Body of pancreas (tissue), 4 donors: ENCODE measurements at regions not wholly inside any gene's neighbourhood (a gene's known extent, or its start where the extent isn't known, plus 50 kb on each side); places are given as distances from the start of the nearest gene placed in this dataset.
A peak's percentile ranks its signal among the peaks of the same experiment; 100 is the strongest.
"Not testable (repeated sequence)": the region's sequence is repeated elsewhere in the genome, so short reads cannot be mapped to it uniquely, and the experiment has no call there.

Experiments used
- ATAC-seq: fragments of 150-250 bp; one replicate; pipeline ENCODE4 v1.9.1; 2016
- DNase-seq, 4 donors: peaks; one replicate each; pipeline ENCODE4 v3.0.0-alpha.2; 2019
- H3K27ac ChIP-seq, 4 donors: fragments of 200-600 bp; sonication (generic); 1 replicate in 3 of 4; 2 replicates in 1 of 4; pipeline versions ENCODE4 v1.5.1 to v1.6.1; 2016 to 2019; ENCODE audit warnings: mild to moderate bottlenecking in 1 of 4, mixed read lengths in 1 of 4, moderate library complexity in 1 of 4
- H3K27me3 ChIP-seq, 2 donors: fragments of 200-600 bp; sonication (generic); one replicate each; pipeline ENCODE4 v1.6.0; 2016; ENCODE audit warnings: mild to moderate bottlenecking in 1 of 2
- H3K36me3 ChIP-seq, 2 donors: fragments of 200-600 bp; sonication (generic); replicated peaks in 1 of 2; 2 replicates each; pipeline ENCODE4 v1.5.1; 2016; ENCODE audit warnings: low read depth in 2 of 2; ENCODE audit not compliant: insufficient read depth in 1 of 2
- H3K4me1 ChIP-seq: fragments of 200-600 bp; sonication (generic); one replicate; pipeline ENCODE4 v1.6.0; 2016
- H3K4me3 ChIP-seq, 2 donors: fragments of 200-600 bp; sonication (generic); 1 replicate in 1 of 2; 2 replicates in 1 of 2; pipeline ENCODE4 v1.5.1; 2016 to 2019
- H3K9me3 ChIP-seq, 3 donors: fragments of 200-600 bp; sonication (generic); 1 replicate in 2 of 3; 2 replicates in 1 of 3; pipeline ENCODE4 v1.5.1; 2016
- POLR2A ChIP-seq, 3 donors: fragments of 450-650 bp; IDR thresholded peaks; one replicate each; pipeline ENCODE4 v1.6.1; 2016; ENCODE audit warnings: antibody characterized with exemption in 3 of 3, mild to moderate bottlenecking in 2 of 3
- WGBS, 2 donors: methylation state at CpG; one replicate each; pipeline ENCODE4 v1.1.5; 2017; 5-methylcytosine and 5-hydroxymethylcytosine counted together
- intact Hi-C: fragments of 100-400 bp; cut with DNase I; formaldehyde crosslinking; loops from one replicate; pipeline ENCODE4 v1.15.1; 2023
- TF ChIP-seq, protein P1 (sequence below), 7 experiments: fragments of 450-650 bp in 4 of 7; fragments of 200-600 bp in 3 of 7; sonication (generic) in 3 of 7; IDR thresholded peaks; one replicate each; pipeline ENCODE4 v1.5.1; 2016 to 2019; ENCODE audit warnings: antibody characterized with exemption in 7 of 7

DNA sequence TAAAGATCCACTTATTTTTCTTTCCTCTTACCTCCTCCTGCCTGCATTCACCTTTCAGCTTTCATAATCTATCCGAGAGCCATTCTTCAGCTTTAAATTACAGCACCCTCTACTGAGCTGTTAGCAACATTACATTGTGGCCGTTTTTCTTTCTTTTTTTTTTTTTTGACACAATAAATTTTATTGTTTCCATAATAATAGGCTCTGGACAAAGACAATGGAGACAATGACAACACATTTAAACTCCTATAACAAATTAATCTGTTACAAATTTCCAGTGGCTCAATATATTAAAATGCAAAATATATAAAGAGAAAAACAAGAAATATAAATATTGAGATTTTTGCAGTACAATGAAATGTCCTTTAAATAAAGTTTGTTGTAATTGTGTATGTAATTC is 312.7 kb upstream of the COX7C start:
- TF ChIP-seq, protein P1, sequence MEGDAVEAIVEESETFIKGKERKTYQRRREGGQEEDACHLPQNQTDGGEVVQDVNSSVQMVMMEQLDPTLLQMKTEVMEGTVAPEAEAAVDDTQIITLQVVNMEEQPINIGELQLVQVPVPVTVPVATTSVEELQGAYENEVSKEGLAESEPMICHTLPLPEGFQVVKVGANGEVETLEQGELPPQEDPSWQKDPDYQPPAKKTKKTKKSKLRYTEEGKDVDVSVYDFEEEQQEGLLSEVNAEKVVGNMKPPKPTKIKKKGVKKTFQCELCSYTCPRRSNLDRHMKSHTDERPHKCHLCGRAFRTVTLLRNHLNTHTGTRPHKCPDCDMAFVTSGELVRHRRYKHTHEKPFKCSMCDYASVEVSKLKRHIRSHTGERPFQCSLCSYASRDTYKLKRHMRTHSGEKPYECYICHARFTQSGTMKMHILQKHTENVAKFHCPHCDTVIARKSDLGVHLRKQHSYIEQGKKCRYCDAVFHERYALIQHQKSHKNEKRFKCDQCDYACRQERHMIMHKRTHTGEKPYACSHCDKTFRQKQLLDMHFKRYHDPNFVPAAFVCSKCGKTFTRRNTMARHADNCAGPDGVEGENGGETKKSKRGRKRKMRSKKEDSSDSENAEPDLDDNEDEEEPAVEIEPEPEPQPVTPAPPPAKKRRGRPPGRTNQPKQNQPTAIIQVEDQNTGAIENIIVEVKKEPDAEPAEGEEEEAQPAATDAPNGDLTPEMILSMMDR (IDR thresholded peaks at IDR 0.05), result peak in 5 of 7 experiments; percentile 15 to 43 (median 29)
- H3K27me3 ChIP-seq, H3K4me1 ChIP-seq, H3K36me3 ChIP-seq, H3K9me3 ChIP-seq, intact Hi-C loops, H3K27ac ChIP-seq, H3K4me3 ChIP-seq, DNase-seq: not testable (repeated sequence)
- ATAC-seq, result peak; percentile 58
- 0 to 3% methylated on average over 2 of the region's 2 CpGs for WGBS, 2 donors

DNA sequence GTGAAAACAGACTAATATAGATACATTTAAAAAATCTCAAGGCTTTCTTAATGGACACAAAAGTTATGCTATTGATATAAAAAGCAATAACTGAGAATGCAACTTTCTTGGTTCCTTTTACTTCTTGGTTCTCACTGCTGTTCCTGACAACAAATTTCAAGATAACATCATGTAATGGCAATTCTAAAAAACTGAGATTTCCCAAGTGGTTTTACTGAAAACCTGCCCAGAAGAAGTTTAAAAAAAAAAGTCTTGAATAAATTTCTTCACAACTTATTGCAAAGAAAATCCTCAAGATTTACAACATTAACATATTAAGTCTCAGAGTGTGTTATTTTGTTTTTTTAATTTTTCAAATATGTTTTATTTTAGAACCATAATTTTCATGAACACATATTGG is 302.8 kb upstream of the COX7C start:
- DNase-seq (no peak), ATAC-seq (no peak)
- Histone ChIP-seq H3K36me3 (no peaks in the 10 kb centered on the region), H3K27me3 (no peaks in the 10 kb centered on the region), H3K9me3 (no peaks in the 10 kb centered on the region), H3K27ac (no peak overlapping the region), H3K4me1 (no peaks in the 10 kb centered on the region), H3K4me3 (no peak overlapping the region)
- intact Hi-C loops, result no loop called here
- TF ChIP-seq POLR2A (IDR thresholded peaks at IDR 0.05), result no peak
- TF ChIP-seq, protein P1 (IDR thresholded peaks at IDR 0.05), result no peak

DNA sequence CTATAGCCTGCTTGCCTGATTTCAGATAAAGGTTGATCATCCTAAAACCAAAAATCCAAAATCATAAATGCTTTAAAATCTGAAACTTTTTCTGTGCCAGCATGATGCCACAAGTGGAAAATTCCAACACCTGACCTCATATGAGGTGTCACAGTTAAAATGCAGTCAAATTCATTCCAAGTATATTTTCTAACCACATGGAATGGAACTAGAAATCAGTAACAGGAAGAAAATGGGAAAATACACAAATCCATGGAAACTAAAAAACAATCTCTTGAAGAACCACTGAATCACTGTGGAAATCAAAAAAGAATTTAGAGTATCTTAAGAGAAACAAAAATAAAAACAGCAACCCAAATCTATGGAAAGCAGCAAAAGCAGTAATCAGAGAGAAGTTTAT is 297.5 kb upstream of the COX7C start:
- ATAC-seq (no peak), DNase-seq (no peak)
- Histone ChIP-seq H3K9me3 (no peaks in the 10 kb centered on the region), H3K4me1 (no peaks in the 10 kb centered on the region), H3K4me3 (no peak overlapping the region), H3K27me3 (no peaks in the 10 kb centered on the region), H3K36me3 (no peaks in the 10 kb centered on the region), H3K27ac (no peak overlapping the region)
- intact Hi-C loops, result no loop called here
- TF ChIP-seq, protein P1 (IDR thresholded peaks at IDR 0.05), result no peak
- no peak for TF ChIP-seq POLR2A (IDR thresholded peaks at IDR 0.05)

DNA sequence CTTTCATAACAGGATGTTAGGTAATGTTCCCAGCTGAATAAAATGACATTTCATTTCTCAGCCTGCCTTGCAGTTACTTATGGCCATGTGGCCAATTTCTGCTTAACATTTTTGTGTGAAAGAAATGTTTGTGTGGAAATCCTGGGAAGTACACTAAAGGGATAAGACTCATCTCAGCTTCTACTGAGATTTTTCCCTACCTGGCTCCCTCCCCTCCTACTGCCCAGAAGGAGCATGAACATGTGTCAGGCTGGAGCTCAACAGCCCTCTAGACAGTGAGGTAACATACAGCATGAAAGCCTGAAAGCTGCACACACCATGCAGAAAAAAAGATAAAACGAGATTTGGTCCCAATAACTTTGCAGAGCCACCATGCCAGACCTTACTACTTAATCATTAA is 288.4 kb upstream of the COX7C start:
- no peaks in the 10 kb centered on the region for H3K36me3 ChIP-seq
- no peaks in the 10 kb centered on the region for H3K4me1 ChIP-seq
- no peaks in the 10 kb centered on the region for H3K27me3 ChIP-seq
- H3K4me3 ChIP-seq, result no peak overlapping the region
- H3K27ac ChIP-seq, result no peak overlapping the region
- TF ChIP-seq POLR2A (IDR thresholded peaks at IDR 0.05), result no peak
- TF ChIP-seq, protein P1 (IDR thresholded peaks at IDR 0.05), result no peak
- intact Hi-C loops, result no loop called here
- ATAC-seq, result no peak
- no peaks in the 10 kb centered on the region for H3K9me3 ChIP-seq
- WGBS, 2 donors, result 50 to 57% methylated on average over 1 of the region's 1 CpG
- DNase-seq, result no peak

DNA sequence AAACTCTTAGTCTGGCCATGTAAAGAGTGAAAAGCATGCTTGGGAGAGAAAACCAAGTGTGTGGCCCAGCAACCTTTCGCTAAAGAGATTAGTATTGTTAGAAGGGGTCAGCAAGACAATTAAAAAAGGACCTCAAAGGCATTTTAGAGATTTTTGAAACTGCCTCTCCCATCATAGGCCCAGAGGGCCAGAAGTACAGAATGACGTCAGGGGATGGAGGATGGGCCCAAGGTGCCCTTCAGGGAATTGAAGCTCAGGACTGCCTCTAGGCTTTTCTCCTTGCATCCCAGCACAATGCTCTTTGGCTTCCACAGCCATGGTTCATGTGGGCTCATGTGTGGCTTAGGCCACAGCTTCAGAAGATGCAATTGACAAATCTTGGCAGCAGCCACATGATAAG is 287.0 kb upstream of the COX7C start:
- no peaks in the 10 kb centered on the region for H3K4me1 ChIP-seq
- H3K36me3 ChIP-seq, result no peaks in the 10 kb centered on the region
- H3K27ac ChIP-seq, result no peak overlapping the region
- H3K4me3 ChIP-seq, result no peak overlapping the region
- ATAC-seq (no peak), DNase-seq (no peak)
- TF ChIP-seq POLR2A (IDR thresholded peaks at IDR 0.05), result no peak
- TF ChIP-seq, protein P1 (IDR thresholded peaks at IDR 0.05), result no peak
- H3K9me3 ChIP-seq, result no peaks in the 10 kb centered on the region
- H3K27me3 ChIP-seq, result no peaks in the 10 kb centered on the region
- intact Hi-C loops, result no loop called here
- WGBS, 2 donors, result 70 to 87% methylated on average over 2 of the region's 2 CpGs
